HepG2 (cell line): ENCODE measurements at regions not wholly inside any gene's neighbourhood (a gene's known extent, or its start where the extent isn't known, plus 50 kb on each side); places are given as distances from the start of the nearest gene placed in this dataset.

Experiments
- CEBPB ChIP-seq: IDR thresholded peaks from 2 replicates; pipeline ENCODE4 v1.6.1; 2011; ENCODE audit warnings: low read depth, low read length, improper control_type of control experiment, borderline replicate concordance
- CTCF ChIP-seq: sonication (generic); formaldehyde crosslinking; IDR thresholded peaks from 2 replicates; pipeline ENCODE4 v1.5.0; 2020; ENCODE audit warnings: mild to moderate bottlenecking, missing genetic modification reagents, moderate library complexity
- FOXA1 ChIP-seq, 2 experiments: fragments of 450-650 bp in 1 of 2; sonication (generic) in 1 of 2; formaldehyde crosslinking in 1 of 2; IDR thresholded peaks; 2 replicates each; pipeline versions ENCODE4 v1.4.0 to v1.6.1; 2016 to 2020; ENCODE audit warnings: missing genetic modification reagents in 1 of 2
- HCFC1 ChIP-seq: fragments of 150-350 bp; IDR thresholded peaks from 2 replicates; pipeline ENCODE4 v1.6.1; 2014; ENCODE audit warnings: low read depth, low read length
- POLR2AphosphoS5 ChIP-seq: IDR thresholded peaks from 2 replicates; pipeline ENCODE4 v1.6.1; 2012; ENCODE audit warnings: low read depth, low read length
- RBFOX2 ChIP-seq: fragments of 200-400 bp; formaldehyde crosslinking; IDR thresholded peaks from 2 replicates; pipeline ENCODE4 v1.6.1; 2017; ENCODE audit warnings: low read depth, mild to moderate bottlenecking, low read length
- SETDB1 ChIP-seq: sonication (generic); formaldehyde crosslinking; IDR thresholded peaks from 2 replicates; pipeline ENCODE4 v1.5.1; 2020; ENCODE audit warnings: missing genetic modification reagents, mild to moderate bottlenecking, borderline replicate concordance
- YY1 ChIP-seq: IDR thresholded peaks from 2 replicates; pipeline ENCODE4 v1.6.1; 2011; ENCODE audit warnings: low read length, low read depth, moderate library complexity, mild to moderate bottlenecking; ENCODE audit not compliant: insufficient read depth, insufficient replicate concordance

GRCh38 chr3:45332901-45333407, 55.4 kb upstream of the LARS2 start:
- no peak for TF ChIP-seq CTCF (CRISPR knock-in tag)
- no peak for TF ChIP-seq POLR2AphosphoS5
- no peak for TF ChIP-seq HCFC1
- TF ChIP-seq CEBPB = no peak
- no peak for TF ChIP-seq RBFOX2
- TF ChIP-seq SETDB1 (CRISPR knock-in tag) = no peak
- no peak for TF ChIP-seq YY1
- no peak for TF ChIP-seq FOXA1 (IDR thresholded peaks at IDR 0.05)
- no peak for TF ChIP-seq FOXA1 (CRISPR knock-in tag; IDR thresholded peaks at IDR 0.05)
